ENCODE measurements at regions not wholly inside any gene's neighbourhood (a gene's known extent, or its start where the extent isn't known, plus 50 kb on each side); places are given as distances from the start of the nearest gene placed in this dataset.

- Histone ChIP-seq H3K79me2 (ENCODE audit: control insufficient read depth, insufficient read depth, low read length) (no peaks in the 10 kb centered on the region), H3K4me2 (ENCODE audit: extremely low read depth, insufficient read depth, low read length) (no peak overlapping the region), H2AFZ (ENCODE audit: low read length) (no peak overlapping the region), H3K27me3 (ENCODE audit: control insufficient read depth, insufficient read depth, low read length) (no peaks in the 10 kb centered on the region), H3K4me3 (replicated peaks in 1 of 4; ENCODE audit: control extremely low read depth in 1 of 4, insufficient read depth in 1 of 4, low read depth in 3 of 4, low read length in 4 of 4) (no peak overlapping the region), H3K4me1 (ENCODE audit: control insufficient read depth, extremely low read depth, insufficient read depth, low read length) (no peaks in the 10 kb centered on the region), H4K20me1 (ENCODE audit: control insufficient read depth, extremely low read depth, insufficient read depth, low read length) (no peaks in the 10 kb centered on the region), H3K9ac (ENCODE audit: insufficient read depth, low read length) (no peak overlapping the region), H3K27ac (ENCODE audit: insufficient read depth, low read length) (no peak overlapping the region), H3K9me3 (ENCODE audit: control insufficient read depth, insufficient read depth, low read depth, low read length) (no peaks in the 10 kb centered on the region), H3K36me3 (ENCODE audit: control insufficient read depth, insufficient read depth, low read length) (no peaks in the 10 kb centered on the region)
- DNase-seq (ENCODE audit: low read depth in 2 of 2): no peak
- no peak for TF ChIP-seq EZH2 (IDR thresholded peaks at IDR 0.05; ENCODE audit: low read length, missing control alignments)
- TF ChIP-seq, protein P1, sequence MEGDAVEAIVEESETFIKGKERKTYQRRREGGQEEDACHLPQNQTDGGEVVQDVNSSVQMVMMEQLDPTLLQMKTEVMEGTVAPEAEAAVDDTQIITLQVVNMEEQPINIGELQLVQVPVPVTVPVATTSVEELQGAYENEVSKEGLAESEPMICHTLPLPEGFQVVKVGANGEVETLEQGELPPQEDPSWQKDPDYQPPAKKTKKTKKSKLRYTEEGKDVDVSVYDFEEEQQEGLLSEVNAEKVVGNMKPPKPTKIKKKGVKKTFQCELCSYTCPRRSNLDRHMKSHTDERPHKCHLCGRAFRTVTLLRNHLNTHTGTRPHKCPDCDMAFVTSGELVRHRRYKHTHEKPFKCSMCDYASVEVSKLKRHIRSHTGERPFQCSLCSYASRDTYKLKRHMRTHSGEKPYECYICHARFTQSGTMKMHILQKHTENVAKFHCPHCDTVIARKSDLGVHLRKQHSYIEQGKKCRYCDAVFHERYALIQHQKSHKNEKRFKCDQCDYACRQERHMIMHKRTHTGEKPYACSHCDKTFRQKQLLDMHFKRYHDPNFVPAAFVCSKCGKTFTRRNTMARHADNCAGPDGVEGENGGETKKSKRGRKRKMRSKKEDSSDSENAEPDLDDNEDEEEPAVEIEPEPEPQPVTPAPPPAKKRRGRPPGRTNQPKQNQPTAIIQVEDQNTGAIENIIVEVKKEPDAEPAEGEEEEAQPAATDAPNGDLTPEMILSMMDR (conservative IDR thresholded peaks at IDR 0.05 in 1 of 2, IDR thresholded peaks at IDR 0.05 in 1 of 2; ENCODE audit: low read depth in 1 of 2, low read length in 2 of 2): no peak
Measured at GRCh38 chr5:88093765-88094164, 174.9 kb downstream of the TMEM161B start.

- H3K79me2 ChIP-seq (ENCODE audit: control insufficient read depth, insufficient read depth, low read length): no peaks in the 10 kb centered on the region
- H3K4me1 ChIP-seq (ENCODE audit: control insufficient read depth, extremely low read depth, insufficient read depth, low read length): no peaks in the 10 kb centered on the region
- H3K4me2 ChIP-seq (ENCODE audit: extremely low read depth, insufficient read depth, low read length): no peak overlapping the region
- H3K4me3 ChIP-seq (replicated peaks in 1 of 4; ENCODE audit: control extremely low read depth in 1 of 4, insufficient read depth in 1 of 4, low read depth in 3 of 4, low read length in 4 of 4): no peak overlapping the region
- H2AFZ ChIP-seq (ENCODE audit: low read length): no peak overlapping the region
- H3K9ac ChIP-seq (ENCODE audit: insufficient read depth, low read length): no peak overlapping the region
- DNase-seq (ENCODE audit: low read depth in 2 of 2): no peak
- no peaks in the 10 kb centered on the region for H3K36me3 ChIP-seq (ENCODE audit: control insufficient read depth, insufficient read depth, low read length)
- no peaks in the 10 kb centered on the region for H3K9me3 ChIP-seq (ENCODE audit: control insufficient read depth, insufficient read depth, low read depth, low read length)
- H4K20me1 ChIP-seq (ENCODE audit: control insufficient read depth, extremely low read depth, insufficient read depth, low read length): no peaks in the 10 kb centered on the region
- no peak overlapping the region for H3K27ac ChIP-seq (ENCODE audit: insufficient read depth, low read length)
- no peak for TF ChIP-seq EZH2 (IDR thresholded peaks at IDR 0.05; ENCODE audit: low read length, missing control alignments)
- TF ChIP-seq, protein P1 (conservative IDR thresholded peaks at IDR 0.05 in 1 of 2, IDR thresholded peaks at IDR 0.05 in 1 of 2; ENCODE audit: low read depth in 1 of 2, low read length in 2 of 2): no peak
- no peaks in the 10 kb centered on the region for H3K27me3 ChIP-seq (ENCODE audit: control insufficient read depth, insufficient read depth, low read length)
Measured at GRCh38 chr5:88092958-88093605, 175.6 kb downstream of the TMEM161B start.

DNA sequence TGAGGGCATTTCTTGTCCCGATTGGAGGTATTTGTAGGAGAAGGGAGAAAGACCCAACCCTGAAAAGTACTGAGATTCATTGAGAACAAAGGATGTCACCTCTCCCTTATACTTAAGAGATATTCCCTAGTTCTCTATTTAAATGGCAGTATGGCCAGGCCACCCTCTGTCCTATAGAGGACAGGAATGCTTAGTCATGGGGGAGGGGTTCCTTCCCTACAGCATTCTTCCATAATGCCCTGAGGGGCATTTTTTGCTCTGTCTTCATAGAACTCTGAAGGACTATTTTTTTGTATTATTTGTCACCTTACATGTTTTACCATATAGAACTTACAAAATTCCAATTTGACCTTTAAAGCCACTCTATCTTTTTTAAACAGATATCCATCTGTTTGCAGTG lies 176.3 kb downstream of the TMEM161B start:
- no peaks in the 10 kb centered on the region for H3K79me2 ChIP-seq (ENCODE audit: control insufficient read depth, insufficient read depth, low read length)
- no peaks in the 10 kb centered on the region for H3K4me1 ChIP-seq (ENCODE audit: control insufficient read depth, extremely low read depth, insufficient read depth, low read length)
- H3K4me2 ChIP-seq (ENCODE audit: extremely low read depth, insufficient read depth, low read length): no peak overlapping the region
- H3K27me3 ChIP-seq (ENCODE audit: control insufficient read depth, insufficient read depth, low read length): no peaks in the 10 kb centered on the region
- H3K9me3 ChIP-seq (ENCODE audit: control insufficient read depth, insufficient read depth, low read depth, low read length): no peaks in the 10 kb centered on the region
- H3K27ac ChIP-seq (ENCODE audit: insufficient read depth, low read length): no peak overlapping the region
- no peak for DNase-seq (ENCODE audit: low read depth in 2 of 2)
- TF ChIP-seq, protein P1 (conservative IDR thresholded peaks at IDR 0.05 in 1 of 2, IDR thresholded peaks at IDR 0.05 in 1 of 2; ENCODE audit: low read depth in 1 of 2, low read length in 2 of 2): no peak
- TF ChIP-seq EZH2 (IDR thresholded peaks at IDR 0.05; ENCODE audit: low read length, missing control alignments): no peak
- H3K4me3 ChIP-seq (replicated peaks in 1 of 4; ENCODE audit: control extremely low read depth in 1 of 4, insufficient read depth in 1 of 4, low read depth in 3 of 4, low read length in 4 of 4): no peak overlapping the region
- H4K20me1 ChIP-seq (ENCODE audit: control insufficient read depth, extremely low read depth, insufficient read depth, low read length): no peaks in the 10 kb centered on the region
- H3K36me3 ChIP-seq (ENCODE audit: control insufficient read depth, insufficient read depth, low read length): no peaks in the 10 kb centered on the region
- H3K9ac ChIP-seq (ENCODE audit: insufficient read depth, low read length): no peak overlapping the region
- H2AFZ ChIP-seq (ENCODE audit: low read length): no peak overlapping the region
